ENCODE measurements at regions not wholly inside any gene's neighbourhood (a gene's known extent, or its start where the extent isn't known, plus 50 kb on each side); places are given as distances from the start of the nearest gene placed in this dataset.

GRCh38 chr18:51461956-51462355 lies 264.5 kb upstream of the MEX3C start:
- TF ChIP-seq CTCF (IDR thresholded peaks at IDR 0.05; ENCODE audit: control insufficient read depth, extremely low read depth, insufficient read depth): no peak

GRCh38 chr18:51463483-51464136 lies 266.1 kb upstream of the MEX3C start:
- no peak for DNase-seq (ENCODE audit: low read depth)
- H3K4me3 ChIP-seq (ENCODE audit: low read depth, low read length): no peak overlapping the region
- TF ChIP-seq CTCF (IDR thresholded peaks at IDR 0.05; ENCODE audit: control insufficient read depth, extremely low read depth, insufficient read depth): no peak

More at GRCh38 chr18:51461956-51462355, 264.5 kb upstream of the MEX3C start:
- H3K4me3 ChIP-seq (ENCODE audit: low read depth, low read length): no peak overlapping the region
- DNase-seq (ENCODE audit: low read depth): no peak

- no peak overlapping the region for H3K4me3 ChIP-seq (ENCODE audit: low read depth, low read length)
- no peak for DNase-seq (ENCODE audit: low read depth)
- no peak for TF ChIP-seq CTCF (IDR thresholded peaks at IDR 0.05; ENCODE audit: control insufficient read depth, extremely low read depth, insufficient read depth)
Observed at GRCh38 chr18:51478908-51479307, 281.4 kb upstream of the MEX3C start.

- H3K4me3 ChIP-seq (ENCODE audit: low read depth, low read length): no peak overlapping the region
- no peak for DNase-seq (ENCODE audit: low read depth)
- TF ChIP-seq CTCF (IDR thresholded peaks at IDR 0.05; ENCODE audit: control insufficient read depth, extremely low read depth, insufficient read depth): no peak
Observed at GRCh38 chr18:51479736-51480135, 282.3 kb upstream of the MEX3C start.

GRCh38 chr18:51480407-51481261 lies 283.2 kb upstream of the MEX3C start:
- H3K4me3 ChIP-seq (ENCODE audit: low read depth, low read length): no peak overlapping the region
- no peak for DNase-seq (ENCODE audit: low read depth)
- TF ChIP-seq CTCF (IDR thresholded peaks at IDR 0.05; ENCODE audit: control insufficient read depth, extremely low read depth, insufficient read depth): no peak

- no peak overlapping the region for H3K4me3 ChIP-seq (ENCODE audit: low read depth, low read length)
- no peak for TF ChIP-seq CTCF (IDR thresholded peaks at IDR 0.05; ENCODE audit: control insufficient read depth, extremely low read depth, insufficient read depth)
- DNase-seq (ENCODE audit: low read depth): no peak
Observed at GRCh38 chr18:51486735-51487366, 289.4 kb upstream of the MEX3C start.

All from LNCaP clone FGC (cell line).